Thyroid gland (tissue), 4 donors: ENCODE measurements at regions not wholly inside any gene's neighbourhood (a gene's known extent, or its start where the extent isn't known, plus 50 kb on each side); places are given as distances from the start of the nearest gene placed in this dataset.

Experiments
- POLR2A ChIP-seq, 2 donors: fragments of 450-650 bp; IDR thresholded peaks; one replicate each; pipeline ENCODE4 v1.6.1; 2017; ENCODE audit warnings: antibody characterized with exemption in 2 of 2, mild to moderate bottlenecking in 2 of 2, moderate library complexity in 1 of 2
- TF ChIP-seq, protein P1 (sequence below), 6 experiments: fragments of 200-600 bp in 3 of 6; fragments of 450-650 bp in 3 of 6; sonication (generic) in 3 of 6; IDR thresholded peaks; one replicate each; pipeline ENCODE4 v1.5.1; 2016 to 2019; ENCODE audit warnings: antibody characterized with exemption in 6 of 6, mild to moderate bottlenecking in 2 of 6, inconsistent platforms in 1 of 6, moderate library complexity in 1 of 6

- TF ChIP-seq POLR2A (IDR thresholded peaks at IDR 0.05), result no peak
- TF ChIP-seq, protein P1, sequence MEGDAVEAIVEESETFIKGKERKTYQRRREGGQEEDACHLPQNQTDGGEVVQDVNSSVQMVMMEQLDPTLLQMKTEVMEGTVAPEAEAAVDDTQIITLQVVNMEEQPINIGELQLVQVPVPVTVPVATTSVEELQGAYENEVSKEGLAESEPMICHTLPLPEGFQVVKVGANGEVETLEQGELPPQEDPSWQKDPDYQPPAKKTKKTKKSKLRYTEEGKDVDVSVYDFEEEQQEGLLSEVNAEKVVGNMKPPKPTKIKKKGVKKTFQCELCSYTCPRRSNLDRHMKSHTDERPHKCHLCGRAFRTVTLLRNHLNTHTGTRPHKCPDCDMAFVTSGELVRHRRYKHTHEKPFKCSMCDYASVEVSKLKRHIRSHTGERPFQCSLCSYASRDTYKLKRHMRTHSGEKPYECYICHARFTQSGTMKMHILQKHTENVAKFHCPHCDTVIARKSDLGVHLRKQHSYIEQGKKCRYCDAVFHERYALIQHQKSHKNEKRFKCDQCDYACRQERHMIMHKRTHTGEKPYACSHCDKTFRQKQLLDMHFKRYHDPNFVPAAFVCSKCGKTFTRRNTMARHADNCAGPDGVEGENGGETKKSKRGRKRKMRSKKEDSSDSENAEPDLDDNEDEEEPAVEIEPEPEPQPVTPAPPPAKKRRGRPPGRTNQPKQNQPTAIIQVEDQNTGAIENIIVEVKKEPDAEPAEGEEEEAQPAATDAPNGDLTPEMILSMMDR (IDR thresholded peaks at IDR 0.05), result no peak
Observed at GRCh38 chr9:81394881-81395675, 294.3 kb downstream of the TLE1 start.
